Upper lobe of right lung (tissue), 1 donor: ENCODE measurements at regions not wholly inside any gene's neighbourhood (a gene's known extent, or its start where the extent isn't known, plus 50 kb on each side); places are given as distances from the start of the nearest gene placed in this dataset.

Source experiments
- ATAC-seq: fragments of 200-7000 bp; cut with Tn5 transposase; one replicate; pipeline ENCODE4 v1.9.1; 2020; ENCODE audit warnings: mild to moderate bottlenecking, moderate library complexity
- DNase-seq: peaks from one replicate; pipeline ENCODE4 v3.0.0-alpha.2; 2020
- H3K27ac ChIP-seq: fragments of 200-600 bp; one replicate; pipeline ENCODE4 v1.8.0; 2022
- H3K27me3 ChIP-seq: fragments of 200-600 bp; one replicate; pipeline ENCODE4 v1.8.0; 2022; ENCODE audit warnings: mild to moderate bottlenecking
- H3K36me3 ChIP-seq: fragments of 200-600 bp; one replicate; pipeline ENCODE4 v1.8.0; 2022
- H3K4me1 ChIP-seq: fragments of 200-600 bp; one replicate; pipeline ENCODE4 v1.8.0; 2022
- H3K4me3 ChIP-seq: fragments of 200-600 bp; one replicate; pipeline ENCODE4 v1.8.0; 2022; ENCODE audit warnings: mild to moderate bottlenecking
- H3K9me3 ChIP-seq: fragments of 200-600 bp; one replicate; pipeline ENCODE4 v1.8.0; 2022
- CTCF ChIP-seq: fragments of 200-600 bp; IDR thresholded peaks from one replicate; pipeline ENCODE4 v1.8.0; 2022; ENCODE audit warnings: antibody characterized with exemption
- intact Hi-C: fragments of 100-400 bp; cut with DNase I; formaldehyde crosslinking; loops from one replicate; pipeline ENCODE4 v1.11.0; 2022
- donor health status: DM: no; HTN: yes; CAD: no; lungs with severe emphysema.

- no peak overlapping the region for H3K4me3 ChIP-seq
- intact Hi-C loops: no loop called here
- H3K9me3 ChIP-seq: no peaks in the 10 kb centered on the region
- H3K27ac ChIP-seq: no peak overlapping the region
- TF ChIP-seq CTCF: no peak
- DNase-seq (no peak), ATAC-seq (no peak)
- no peaks in the 10 kb centered on the region for H3K27me3 ChIP-seq
- no peaks in the 10 kb centered on the region for H3K36me3 ChIP-seq
- peaks cover 5% of the 10 kb centered on the region for H3K4me1 ChIP-seq
Observed at GRCh38 chr5:115430374-115430773, 114.2 kb downstream of the FEM1C start.

GRCh38 chr5:115429345-115429940 is 115.1 kb downstream of the FEM1C start:
- intact Hi-C loops: no loop called here
- H3K36me3 ChIP-seq: no peaks in the 10 kb centered on the region
- H3K27me3 ChIP-seq: no peaks in the 10 kb centered on the region
- no peak for TF ChIP-seq CTCF
- no peak for ATAC-seq
- no peak overlapping the region for H3K27ac ChIP-seq
- DNase-seq: no peak
- H3K4me1 ChIP-seq: no peaks in the 10 kb centered on the region
- H3K9me3 ChIP-seq: no peaks in the 10 kb centered on the region
- no peak overlapping the region for H3K4me3 ChIP-seq

- H3K27me3 ChIP-seq: no peaks in the 10 kb centered on the region
- H3K9me3 ChIP-seq: no peaks in the 10 kb centered on the region
- ATAC-seq: no peak
- no peaks in the 10 kb centered on the region for H3K4me1 ChIP-seq
- no peak overlapping the region for H3K4me3 ChIP-seq
- no peak overlapping the region for H3K27ac ChIP-seq
- TF ChIP-seq CTCF: no peak
- DNase-seq: no peak
- intact Hi-C loops: no loop called here
- H3K36me3 ChIP-seq: no peaks in the 10 kb centered on the region
Observed at GRCh38 chr5:115428676-115429075, 115.9 kb downstream of the FEM1C start.

GRCh38 chr5:115428248-115428647 is 116.3 kb downstream of the FEM1C start:
- no peak overlapping the region for H3K27ac ChIP-seq
- H3K9me3 ChIP-seq: no peaks in the 10 kb centered on the region
- no peak for TF ChIP-seq CTCF
- H3K27me3 ChIP-seq: no peaks in the 10 kb centered on the region
- intact Hi-C loops: no loop called here
- no peak overlapping the region for H3K4me3 ChIP-seq
- no peaks in the 10 kb centered on the region for H3K36me3 ChIP-seq
- ATAC-seq (no peak), DNase-seq (no peak)
- H3K4me1 ChIP-seq: peaks cover 1% of the 10 kb centered on the region

- Histone ChIP-seq H3K4me1 (peaks cover 4% of the 10 kb centered on the region), H3K27ac (peak overlapping the region; percentile 75), H3K4me3 (no peak overlapping the region), H3K36me3 (no peaks in the 10 kb centered on the region), H3K27me3 (no peaks in the 10 kb centered on the region), H3K9me3 (no peaks in the 10 kb centered on the region)
- no peak for DNase-seq
- intact Hi-C loops: no loop called here
- ATAC-seq: no peak
- TF ChIP-seq CTCF: no peak
Observed at GRCh38 chr5:115424446-115424845, 120.1 kb downstream of the FEM1C start.

GRCh38 chr5:115424030-115424429 is 120.5 kb downstream of the FEM1C start:
- no peak overlapping the region for H3K4me3 ChIP-seq
- ATAC-seq (peak; percentile 70), DNase-seq (no peak)
- TF ChIP-seq CTCF: no peak
- H3K27ac ChIP-seq: peak overlapping the region; percentile 75
- H3K27me3 ChIP-seq: no peaks in the 10 kb centered on the region
- intact Hi-C loops: no loop called here
- no peaks in the 10 kb centered on the region for H3K9me3 ChIP-seq
- no peaks in the 10 kb centered on the region for H3K36me3 ChIP-seq
- H3K4me1 ChIP-seq: peaks cover 4% of the 10 kb centered on the region
